GM19468 (cell line): ENCODE measurements at regions not wholly inside any gene's neighbourhood (a gene's known extent, or its start where the extent isn't known, plus 50 kb on each side); places are given as distances from the start of the nearest gene placed in this dataset.
"Not testable (repeated sequence)": the region's sequence is repeated elsewhere in the genome, so short reads cannot be mapped to it uniquely, and the experiment has no call there.

Experiments used
- ATAC-seq: cut with Tn5 transposase; IDR thresholded peaks from one replicate; pipeline ENCODE4 v1.9.1; 2021; ENCODE audit warnings: mild to moderate bottlenecking, moderate library complexity, moderate number of reproducible peaks; ENCODE audit not compliant: unreplicated experiment; ENCODE audit errors: extremely low read depth

DNA sequence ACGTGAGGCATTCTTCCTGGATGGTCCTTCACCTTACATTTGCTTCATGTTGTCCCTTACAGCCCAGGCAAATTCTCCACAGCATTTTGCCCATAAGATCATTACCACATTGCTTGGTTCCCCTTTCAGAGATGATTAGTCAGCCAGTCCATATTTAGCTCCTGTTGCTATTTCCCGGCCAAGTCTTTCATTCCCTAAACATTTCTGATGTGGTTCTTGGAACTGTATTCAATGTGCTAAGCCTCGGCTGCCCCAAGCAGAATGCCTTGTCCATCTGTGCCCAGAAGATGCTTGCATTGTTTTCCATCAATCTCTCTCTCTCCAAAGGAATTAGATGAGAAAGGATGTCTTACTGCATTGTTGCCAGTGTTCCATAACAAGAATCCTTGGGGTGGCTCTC lies 420.9 kb upstream of the CAMK1G start:
- no peak for ATAC-seq

DNA sequence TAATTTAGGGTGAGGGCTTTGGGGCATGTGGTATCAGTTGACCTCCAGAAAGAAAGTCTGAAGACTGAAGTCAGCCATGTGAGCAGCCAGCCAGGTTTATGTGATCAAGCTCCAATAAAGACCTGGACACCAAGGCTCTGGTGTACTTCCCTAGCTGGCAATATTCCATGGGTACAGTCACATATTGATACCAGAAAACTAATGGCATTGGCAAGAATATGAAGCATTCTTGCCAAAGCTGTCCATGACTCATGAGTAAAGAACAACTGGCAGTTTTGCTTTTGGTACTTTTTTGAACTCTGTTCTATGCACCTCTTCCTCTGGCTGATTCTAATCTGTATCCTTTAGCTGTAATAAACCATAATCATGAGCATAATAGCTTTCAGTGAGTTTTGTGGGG lies 415.3 kb upstream of the CAMK1G start:
- no peak for ATAC-seq

DNA sequence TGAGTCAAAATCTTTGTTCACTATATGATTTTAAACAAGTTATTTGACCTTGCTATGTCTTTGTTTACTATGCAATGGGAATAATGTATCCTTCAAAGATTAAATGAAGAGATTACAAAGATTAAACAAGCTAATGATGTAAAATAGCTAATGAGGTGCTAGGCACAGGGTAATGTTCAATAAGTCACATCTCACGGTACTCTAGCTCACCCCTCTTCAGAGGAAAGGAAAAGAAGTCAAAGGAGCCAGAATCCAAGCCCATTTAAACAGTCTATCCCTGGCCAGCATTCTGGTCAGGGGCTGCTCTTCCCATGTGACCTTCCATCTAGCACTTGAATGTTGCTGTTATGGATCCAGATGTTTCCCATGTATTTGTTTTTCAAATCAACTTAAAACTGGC lies 412.4 kb upstream of the CAMK1G start:
- ATAC-seq = no peak

DNA sequence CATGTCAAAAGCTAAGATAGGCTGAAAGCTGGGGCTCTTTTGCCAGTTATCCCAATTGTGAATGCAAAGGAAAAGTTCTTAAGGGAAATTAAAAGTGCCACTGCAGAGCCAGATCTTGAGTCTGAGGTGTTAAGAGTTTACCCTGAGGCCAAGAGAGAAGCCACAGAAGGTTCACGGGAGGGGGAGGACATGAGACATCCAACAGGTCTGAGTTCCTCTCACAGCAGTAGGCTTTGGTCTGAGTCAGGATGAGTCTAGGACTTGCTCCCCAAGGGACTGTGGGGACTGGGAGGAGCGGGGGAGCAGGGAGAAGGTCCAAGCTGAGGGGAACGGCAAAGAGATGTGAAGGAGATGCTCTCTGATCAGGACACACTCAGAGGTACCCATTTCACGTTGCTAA lies 411.2 kb upstream of the CAMK1G start:
- ATAC-seq = no peak

DNA sequence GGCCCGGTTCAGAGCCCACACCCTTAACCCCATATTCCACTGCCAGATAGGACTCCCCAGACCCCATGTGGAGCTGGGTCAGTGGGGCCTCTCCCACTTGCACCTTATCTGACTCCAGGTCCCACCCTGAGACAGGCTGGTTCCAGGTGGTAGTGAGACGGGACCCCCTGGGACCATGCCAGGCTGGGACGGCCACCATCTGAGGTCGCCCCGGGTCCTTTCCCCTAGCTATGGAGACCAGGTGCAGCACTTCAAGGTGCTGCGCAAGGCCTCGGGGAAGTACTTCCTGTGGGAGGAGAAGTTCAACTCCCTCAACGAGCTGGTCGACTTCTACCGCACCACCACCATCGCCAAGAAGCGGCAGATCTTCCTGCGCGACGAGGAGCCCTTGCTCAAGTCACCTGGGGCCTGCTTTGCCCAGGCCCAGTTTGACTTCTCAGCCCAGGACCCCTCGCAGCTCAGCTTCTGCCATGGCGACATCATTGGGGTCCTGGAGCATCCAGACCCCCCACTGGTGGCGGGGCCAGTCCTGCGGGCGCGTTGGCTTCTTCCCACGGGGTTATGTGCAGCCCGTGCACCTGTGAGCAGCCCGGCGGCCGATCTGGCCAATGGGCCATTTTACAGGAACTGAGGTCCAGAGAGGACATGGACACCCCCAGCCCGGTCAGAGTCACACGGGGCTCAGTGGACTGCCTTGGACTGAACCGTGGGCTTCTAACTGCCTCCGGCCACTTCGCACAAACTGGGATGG lies 410.5 kb upstream of the CAMK1G start:
- not testable (repeated sequence) for ATAC-seq

DNA sequence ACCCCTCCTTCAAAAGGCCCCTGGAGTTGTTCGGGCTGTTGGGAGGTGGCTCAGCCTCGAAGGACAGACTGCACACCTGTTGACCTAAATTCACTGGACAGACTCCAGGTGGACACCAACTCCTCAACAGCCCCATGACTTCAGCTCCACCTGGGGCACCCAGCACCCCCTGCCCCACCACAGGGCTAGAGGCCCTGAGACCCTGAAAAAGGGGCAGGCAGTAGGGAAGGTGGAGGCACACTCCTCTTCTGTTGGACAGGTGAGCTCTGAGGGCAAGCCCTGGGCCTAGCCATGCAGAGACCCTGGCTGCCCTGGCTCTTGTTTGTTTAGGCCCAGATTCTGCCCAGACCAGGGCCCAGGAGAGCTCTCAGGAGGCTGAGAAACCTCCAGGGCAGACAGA lies 409.7 kb upstream of the CAMK1G start:
- not testable (repeated sequence) for ATAC-seq

DNA sequence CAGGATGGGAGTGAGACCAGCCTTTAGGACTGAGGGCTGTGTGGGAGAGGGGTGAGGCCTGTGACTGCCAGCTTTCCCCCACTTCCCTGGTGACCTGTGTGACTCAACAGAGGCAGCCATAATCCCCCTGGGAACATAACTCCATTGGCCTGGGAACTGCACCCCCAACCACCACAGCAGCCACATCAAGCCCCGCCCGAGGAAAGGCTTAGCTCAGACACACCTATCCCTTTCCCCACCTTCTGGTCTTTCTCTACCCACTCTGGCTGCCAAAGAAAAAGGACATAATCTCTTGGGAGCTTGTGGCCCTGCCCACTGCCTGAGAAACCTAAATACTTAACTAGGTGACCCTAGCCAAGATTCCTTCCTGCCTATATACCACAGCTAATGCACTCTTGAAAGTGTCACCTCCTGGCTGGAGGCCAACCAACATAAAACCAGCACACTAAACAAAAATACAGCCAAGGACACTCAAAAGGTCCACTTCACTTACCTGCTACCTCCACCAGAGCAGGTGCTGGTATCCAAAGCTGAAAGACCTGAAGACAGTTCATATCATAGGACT lies 406.6 kb upstream of the CAMK1G start:
- no peak for ATAC-seq

DNA sequence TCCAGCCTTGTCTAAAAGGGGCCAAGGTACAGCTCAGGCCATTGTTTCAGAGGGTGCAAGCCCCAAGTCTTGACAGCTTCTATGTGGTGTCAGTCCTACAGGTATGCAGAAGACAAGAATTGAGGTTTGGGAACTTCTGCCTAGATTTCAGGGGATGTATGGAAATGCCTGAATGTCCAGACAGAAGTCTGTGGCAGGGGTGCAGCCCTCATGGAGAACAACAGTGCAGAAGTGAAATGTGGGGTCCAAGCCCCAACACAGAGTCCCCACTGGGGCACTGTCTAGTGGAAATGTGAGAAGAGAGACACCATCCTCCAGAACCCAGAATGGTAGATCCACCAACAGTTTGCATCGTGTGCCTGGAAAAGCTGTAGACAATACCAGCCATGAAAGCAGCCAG lies 400.3 kb upstream of the CAMK1G start:
- no peak for ATAC-seq

DNA sequence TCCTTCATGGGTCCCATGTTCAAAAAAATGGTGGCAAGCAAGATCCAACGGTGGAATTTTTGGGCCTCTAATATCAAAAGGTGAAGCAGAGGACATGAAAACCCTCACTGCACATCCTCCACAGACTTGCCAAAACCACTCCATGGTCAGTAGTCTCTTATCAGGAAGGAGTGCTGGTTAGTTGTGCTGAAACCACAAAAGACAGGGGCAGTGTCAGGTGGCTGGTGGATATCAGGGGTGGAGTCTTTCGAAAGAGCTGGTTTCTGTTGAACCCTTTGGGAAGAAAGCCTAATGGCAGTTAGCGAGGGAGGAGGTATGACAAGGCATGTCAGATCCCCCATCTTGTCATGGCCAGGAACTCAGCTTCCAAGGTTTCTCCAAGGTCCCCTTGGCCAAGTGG lies 395.9 kb upstream of the CAMK1G start:
- ATAC-seq = no peak

DNA sequence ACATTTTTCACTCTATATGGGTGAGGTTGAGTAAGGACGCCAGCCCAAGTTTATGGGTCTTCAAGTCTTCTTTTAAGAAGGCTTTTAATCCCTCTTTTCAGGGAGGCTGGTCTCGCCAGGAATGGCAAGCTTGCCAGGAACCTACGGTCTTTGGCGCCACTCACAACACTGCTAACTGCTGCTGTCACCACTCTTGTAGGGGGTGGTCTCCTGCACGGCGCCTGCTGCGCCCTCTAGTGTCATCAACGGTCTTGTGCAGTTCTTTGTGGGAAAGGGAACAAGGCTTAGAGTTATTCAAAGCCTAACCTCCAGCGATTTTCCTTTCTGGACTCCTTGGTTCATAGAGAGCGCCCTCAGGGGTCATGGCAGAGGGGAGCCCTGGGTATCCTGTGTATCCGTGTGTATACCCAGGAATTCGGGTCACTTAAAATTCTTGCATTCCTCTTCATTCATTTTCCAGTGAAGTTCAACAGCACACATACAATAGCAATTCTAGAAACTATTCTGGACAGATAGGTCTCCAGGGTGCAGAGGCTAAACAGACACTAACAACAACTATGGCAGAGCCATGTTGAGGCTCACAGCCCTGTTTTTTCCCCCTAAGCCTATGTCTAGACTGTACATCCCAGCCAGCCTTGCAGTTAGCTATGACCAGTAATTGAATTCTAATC lies 392.8 kb upstream of the CAMK1G start:
- ATAC-seq = peak; percentile 98

DNA sequence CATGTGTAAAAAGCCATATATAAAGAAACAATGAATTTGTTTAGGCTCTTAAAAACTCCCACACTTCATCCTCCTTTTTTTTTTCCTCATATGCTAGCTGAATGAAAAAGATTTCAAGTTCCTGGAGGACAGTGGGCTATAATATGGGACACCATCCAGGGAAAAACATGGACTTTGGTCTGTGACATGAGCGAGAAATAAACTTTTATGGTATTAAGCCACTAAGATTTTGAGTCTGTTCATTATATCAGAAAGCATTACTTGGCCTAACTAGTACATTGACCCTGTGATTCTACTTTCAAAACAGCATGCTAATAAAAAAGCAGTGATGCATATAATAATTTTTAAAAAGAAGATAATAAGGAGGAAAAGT lies 392.3 kb upstream of the CAMK1G start:
- no peak for ATAC-seq

DNA sequence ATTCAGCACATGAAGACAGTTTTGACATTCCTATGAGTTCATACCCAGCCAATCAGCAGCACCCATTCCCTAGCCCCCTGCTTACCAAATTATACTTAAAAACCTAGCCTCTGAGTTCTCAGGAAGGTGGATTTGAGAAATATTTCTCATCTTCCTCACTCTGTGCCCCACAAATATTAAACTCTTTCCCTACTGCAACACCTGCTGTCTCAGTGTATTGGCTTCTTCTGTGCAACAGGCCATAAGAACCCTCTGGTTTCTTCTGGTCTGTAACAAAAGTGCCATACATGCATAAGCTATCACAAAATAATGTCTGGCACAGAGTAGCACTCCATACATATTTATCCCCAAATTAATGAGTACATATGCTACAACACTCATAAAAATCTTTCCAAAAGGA lies 387.4 kb upstream of the CAMK1G start:
- no peak for ATAC-seq

DNA sequence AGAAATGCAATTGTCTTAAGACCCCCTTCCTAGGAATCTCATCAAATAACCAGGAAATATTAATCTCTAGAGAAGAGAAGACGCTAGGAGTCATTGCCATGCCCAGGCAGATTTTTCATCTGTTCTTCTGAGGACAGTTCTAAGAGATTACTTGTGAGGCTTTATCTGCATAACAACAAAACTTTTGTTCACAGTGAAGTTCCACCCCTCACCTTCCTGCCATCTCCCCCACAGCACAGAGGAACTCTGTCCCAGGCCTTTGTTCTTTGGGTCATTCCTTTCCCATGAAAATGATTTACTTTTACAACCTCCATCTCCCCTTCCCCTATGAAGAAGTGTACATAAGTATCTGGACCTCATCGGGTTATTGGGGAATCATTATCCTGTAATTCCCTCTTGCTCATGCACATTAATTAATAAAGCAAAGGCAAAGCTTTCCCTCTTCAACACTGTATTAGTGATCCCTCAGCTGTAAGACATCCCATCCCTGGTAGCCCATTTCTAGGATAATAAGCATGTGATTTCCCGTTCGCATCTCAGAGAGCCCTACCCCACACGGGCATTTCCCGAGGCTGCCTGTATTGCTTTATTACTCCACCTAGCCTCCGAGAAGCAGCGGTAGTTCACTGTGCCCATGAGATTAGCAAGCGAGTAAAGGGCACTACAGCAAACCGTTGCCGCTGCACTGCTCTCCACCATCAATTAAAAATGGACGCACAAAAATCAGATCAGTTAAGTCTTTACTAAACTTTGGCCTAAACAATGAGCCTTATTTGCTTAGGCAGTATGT lies 384.4 kb upstream of the CAMK1G start:
- ATAC-seq = no peak

DNA sequence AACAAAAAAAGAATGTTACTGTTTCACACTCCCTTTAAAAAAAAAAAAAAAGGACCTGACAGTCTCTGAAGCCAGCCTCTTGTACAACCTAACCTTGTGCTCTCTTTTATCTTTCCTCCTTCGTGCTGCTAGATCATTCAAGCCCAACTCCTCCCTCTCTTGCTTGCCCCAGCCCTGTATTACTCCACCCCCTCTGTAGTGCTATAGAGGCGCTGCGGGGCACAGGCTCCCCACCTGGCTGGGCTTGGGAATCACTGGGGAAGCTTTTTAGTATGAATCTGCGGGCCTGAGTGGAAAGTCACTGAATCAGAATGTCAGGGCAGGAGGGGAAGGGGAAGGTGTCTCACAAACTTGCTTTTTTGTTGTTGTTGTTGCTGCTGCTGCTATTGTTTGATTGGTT lies 383.7 kb upstream of the CAMK1G start:
- ATAC-seq = no peak

DNA sequence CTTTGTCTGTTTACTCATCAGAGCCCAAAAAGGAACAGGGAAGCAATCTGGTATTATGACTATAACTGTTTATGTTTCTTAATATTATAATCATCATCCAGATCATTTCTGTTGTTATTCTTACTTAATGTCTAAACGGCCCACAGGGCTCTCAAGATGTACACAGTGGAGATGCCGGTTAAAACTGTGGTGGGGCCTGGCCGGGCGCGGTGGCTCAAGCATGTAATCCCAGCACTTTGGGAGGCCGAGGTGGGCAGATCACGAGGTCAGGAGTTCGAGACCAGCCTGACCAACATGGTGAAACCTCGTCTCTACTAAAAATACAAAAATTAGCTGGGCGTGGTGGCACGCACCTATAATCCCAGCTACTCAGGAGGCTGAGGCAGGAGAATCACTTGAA lies 381.2 kb upstream of the CAMK1G start:
- ATAC-seq = not testable (repeated sequence)

DNA sequence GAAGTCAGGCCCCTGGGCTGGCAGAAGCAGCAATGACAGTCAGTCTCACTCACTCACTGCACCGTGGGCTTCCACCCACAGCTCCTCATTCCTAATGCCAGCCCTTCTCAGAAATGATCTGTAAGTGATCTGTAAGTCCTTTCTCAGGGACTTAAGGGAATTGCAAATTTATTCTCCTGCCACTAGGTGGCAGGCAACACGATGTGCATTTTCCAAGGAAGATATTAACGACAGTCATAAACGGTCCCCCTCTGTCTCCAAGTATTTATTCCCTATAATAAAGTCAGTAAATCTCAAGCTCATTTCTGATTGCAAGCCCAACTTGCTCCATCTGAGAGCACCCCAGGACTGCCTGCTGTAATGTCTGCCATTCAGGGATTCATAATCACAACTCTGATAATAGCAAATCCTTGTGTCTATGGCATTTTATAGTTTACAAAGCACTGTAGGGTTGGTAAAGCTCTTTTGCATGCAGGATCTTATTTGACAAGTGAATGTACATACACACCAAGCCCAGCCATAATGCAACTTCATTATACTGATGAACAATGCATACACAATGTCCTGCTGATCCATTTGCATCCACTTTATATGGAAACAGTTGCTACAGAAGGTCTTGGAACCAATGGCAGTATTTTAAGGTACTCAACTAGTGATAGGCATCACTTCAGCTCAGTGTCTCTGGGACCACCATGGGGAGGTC lies 380.5 kb upstream of the CAMK1G start:
- no peak for ATAC-seq

DNA sequence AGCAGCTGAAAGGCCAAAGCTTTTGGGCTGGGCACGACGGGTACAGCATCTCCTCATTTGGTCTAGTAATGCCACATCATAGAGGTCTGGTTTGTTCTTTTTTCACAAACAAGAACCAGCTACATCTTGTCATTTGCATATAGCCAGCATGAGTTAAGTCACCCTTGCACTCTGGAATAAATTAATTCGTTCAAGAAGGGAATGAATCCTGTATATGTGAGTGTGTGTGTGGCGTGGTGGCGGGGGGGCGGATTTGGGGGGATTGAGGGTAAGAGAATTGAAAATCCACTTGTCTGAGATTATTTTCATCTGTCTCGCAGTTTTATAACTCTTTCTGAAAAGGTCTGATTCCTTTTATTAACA lies 380.0 kb upstream of the CAMK1G start:
- ATAC-seq = no peak

DNA sequence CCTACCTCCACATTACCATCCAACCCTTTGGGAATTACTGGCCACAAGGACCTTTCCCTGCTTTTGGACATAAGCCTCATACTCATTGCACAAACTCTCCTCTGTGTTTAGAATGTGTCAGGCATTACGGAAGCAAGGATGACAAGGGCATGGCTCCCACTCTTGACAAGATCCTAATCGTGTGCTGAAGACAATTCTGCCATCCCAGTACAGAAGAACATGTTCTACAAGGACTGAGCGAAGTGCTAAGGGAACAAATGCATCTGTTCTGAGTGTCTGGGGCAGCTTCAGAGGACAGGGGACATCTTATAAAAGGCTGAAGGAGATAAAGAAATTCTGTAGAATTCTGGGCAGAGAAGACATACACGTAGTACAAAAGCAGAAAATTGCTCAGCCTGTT lies 378.5 kb upstream of the CAMK1G start:
- no peak for ATAC-seq

DNA sequence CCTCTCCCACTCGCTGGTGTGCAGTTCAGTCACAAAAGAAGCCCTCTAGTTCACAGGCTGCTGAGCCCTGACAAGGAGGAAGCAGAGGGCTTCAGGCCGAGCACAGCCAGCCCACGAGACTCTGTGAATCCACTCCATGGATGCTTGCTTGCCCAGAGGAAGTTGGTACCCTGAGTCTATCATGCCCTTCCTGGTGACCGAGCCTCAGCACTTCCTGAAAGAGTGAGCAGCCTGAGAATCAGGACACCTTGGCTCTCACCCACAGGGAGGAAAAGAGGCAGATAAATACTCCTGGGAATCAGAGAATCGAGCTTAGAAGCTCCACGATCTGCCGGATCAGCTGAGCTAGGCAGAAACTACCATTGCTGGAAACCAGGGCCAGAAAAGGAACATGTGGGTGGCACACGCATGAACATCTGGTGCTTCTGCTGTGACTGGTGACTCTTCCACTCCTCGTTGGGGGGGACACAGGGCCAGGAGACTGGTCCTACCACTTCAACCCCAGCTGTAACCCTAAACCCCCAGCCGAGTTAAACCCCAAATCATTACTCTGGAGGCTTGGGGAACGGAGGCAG lies 376.3 kb upstream of the CAMK1G start:
- ATAC-seq = no peak

DNA sequence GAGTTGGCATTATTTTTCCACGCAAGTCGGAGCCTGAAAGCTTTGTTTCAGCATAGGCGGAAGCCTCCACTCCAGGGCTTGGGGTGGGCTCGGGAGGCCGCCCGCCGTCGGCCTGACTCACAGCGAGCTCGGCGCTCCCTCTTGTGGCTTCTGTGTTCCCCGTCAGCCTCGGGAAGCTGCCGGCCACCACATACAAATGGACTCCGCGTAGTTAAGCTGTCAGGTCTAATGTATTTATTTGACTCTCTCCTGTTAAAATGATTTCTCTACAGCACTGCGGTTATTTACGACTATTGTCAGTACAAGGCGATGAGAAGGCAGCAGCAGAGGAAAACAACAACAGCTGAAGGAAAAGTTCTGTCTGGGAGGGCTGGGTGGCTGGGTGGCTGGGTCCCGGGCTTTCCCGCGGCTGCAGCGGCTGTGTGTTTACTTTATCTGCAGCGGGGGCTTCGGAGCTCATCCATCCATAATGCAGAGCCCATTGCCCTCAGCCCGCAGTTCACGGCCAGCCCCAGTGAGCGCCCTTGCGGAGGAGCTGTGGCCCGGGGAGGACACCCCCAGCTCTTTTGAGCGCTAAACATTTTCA lies 375.7 kb upstream of the CAMK1G start:
- peak; percentile 74 for ATAC-seq
